ENCODE measurements at regions not wholly inside any gene's neighbourhood (a gene's known extent, or its start where the extent isn't known, plus 50 kb on each side); places are given as distances from the start of the nearest gene placed in this dataset.

GRCh38 chr5:6806668-6807067 lies 93.4 kb downstream of the TENT4A start:
- Mint-ChIP-seq H3K9me3 (peaks cover 0 to 18% (median 7%) of the 10 kb centered on the region in 8 donors), H3K27me3 (peaks cover 13 to 23% of the 10 kb centered on the region in 2 donors), H3K36me3 (peaks cover 0 to 3% of the 10 kb centered on the region in 2 donors), H3K4me3 (no peak overlapping the region), H3K27ac (no peak overlapping the region), H3K4me1 (no peaks in the 10 kb centered on the region)
- no peaks in the 10 kb centered on the region for H3K4me1 ChIP-seq (ENCODE audit: insufficient read depth, low read length)
- no peak for DNase-seq
- intact Hi-C loops (cut with micrococcal nuclease): no loop called here
- H3K27me3 ChIP-seq (ENCODE audit: insufficient read depth, low read length): no peaks in the 10 kb centered on the region
- no peaks in the 10 kb centered on the region for H3K36me3 ChIP-seq (ENCODE audit: insufficient read depth, low read length)
- H3K4me3 ChIP-seq (ENCODE audit: low read length in 2 of 2): no peak overlapping the region
- CTCF ChIA-PET (ENCODE audit: partially characterized antibody): no interaction called here
- no peaks in the 10 kb centered on the region for H3K9me3 ChIP-seq (ENCODE audit: control insufficient read depth in 1 of 2, low read length in 2 of 2)
- no peak overlapping the region for H3K27ac ChIP-seq (ENCODE audit: low read depth, low read length)
- POLR2A ChIA-PET (ENCODE audit: partially characterized antibody): no interaction called here

GRCh38 chr5:6808462-6808861 lies 95.2 kb downstream of the TENT4A start:
- H3K27ac ChIP-seq (ENCODE audit: low read depth, low read length): no peak overlapping the region
- no peaks in the 10 kb centered on the region for H3K4me1 ChIP-seq (ENCODE audit: insufficient read depth, low read length)
- no peak for DNase-seq
- Mint-ChIP-seq H3K4me3 (no peak overlapping the region), H3K36me3 (peaks cover 0 to 3% of the 10 kb centered on the region in 2 donors), H3K9me3 (peaks cover 0 to 18% (median 7%) of the 10 kb centered on the region in 8 donors), H3K27me3 (peaks cover 6 to 12% of the 10 kb centered on the region in 2 donors), H3K27ac (no peak overlapping the region), H3K4me1 (no peaks in the 10 kb centered on the region)
- POLR2A ChIA-PET (ENCODE audit: partially characterized antibody): no interaction called here
- no peaks in the 10 kb centered on the region for H3K36me3 ChIP-seq (ENCODE audit: insufficient read depth, low read length)
- H3K9me3 ChIP-seq (ENCODE audit: control insufficient read depth in 1 of 2, low read length in 2 of 2): no peaks in the 10 kb centered on the region
- intact Hi-C loops (cut with micrococcal nuclease): no loop called here
- no peaks in the 10 kb centered on the region for H3K27me3 ChIP-seq (ENCODE audit: insufficient read depth, low read length)
- no peak overlapping the region for H3K4me3 ChIP-seq (ENCODE audit: low read length in 2 of 2)
- CTCF ChIA-PET (ENCODE audit: partially characterized antibody): no interaction called here

GRCh38 chr5:6810641-6811405 lies 97.6 kb downstream of the TENT4A start:
- H3K27me3 ChIP-seq (ENCODE audit: insufficient read depth, low read length): no peaks in the 10 kb centered on the region
- Mint-ChIP-seq H3K4me1 (no peaks in the 10 kb centered on the region), H3K4me3 (no peak overlapping the region), H3K36me3 (peaks cover 0 to 3% of the 10 kb centered on the region in 2 donors), H3K27ac (no peak overlapping the region), H3K9me3 (peaks cover 0 to 18% (median 7%) of the 10 kb centered on the region in 8 donors), H3K27me3 (peaks cover 0 to 9% of the 10 kb centered on the region in 2 donors)
- intact Hi-C loops (cut with micrococcal nuclease): no loop called here
- H3K27ac ChIP-seq (ENCODE audit: low read depth, low read length): no peak overlapping the region
- no peaks in the 10 kb centered on the region for H3K4me1 ChIP-seq (ENCODE audit: insufficient read depth, low read length)
- DNase-seq: no peak
- ChIA-PET CTCF (ENCODE audit: partially characterized antibody) (no interaction called here), POLR2A (ENCODE audit: partially characterized antibody) (no interaction called here)
- H3K36me3 ChIP-seq (ENCODE audit: insufficient read depth, low read length): no peaks in the 10 kb centered on the region
- H3K4me3 ChIP-seq (ENCODE audit: low read length in 2 of 2): no peak overlapping the region
- H3K9me3 ChIP-seq (ENCODE audit: control insufficient read depth in 1 of 2, low read length in 2 of 2): no peaks in the 10 kb centered on the region

- H3K36me3 Mint-ChIP-seq: no peaks in the 10 kb centered on the region
- intact Hi-C loops (cut with micrococcal nuclease): no loop called here
- DNase-seq: no peak
- no peaks in the 10 kb centered on the region for H3K4me1 ChIP-seq (ENCODE audit: insufficient read depth, low read length)
- no peaks in the 10 kb centered on the region for H3K9me3 ChIP-seq (ENCODE audit: control insufficient read depth in 1 of 2, low read length in 2 of 2)
- H3K4me1 Mint-ChIP-seq: no peaks in the 10 kb centered on the region
- POLR2A ChIA-PET (ENCODE audit: partially characterized antibody): no interaction called here
- CTCF ChIA-PET (ENCODE audit: partially characterized antibody): no interaction called here
- no peaks in the 10 kb centered on the region for H3K36me3 ChIP-seq (ENCODE audit: insufficient read depth, low read length)
- no peak overlapping the region for H3K27ac Mint-ChIP-seq
- H3K27ac ChIP-seq (ENCODE audit: low read depth, low read length): no peak overlapping the region
- H3K9me3 Mint-ChIP-seq: peaks cover 0 to 10% (median under 1%) of the 10 kb centered on the region in 8 donors
- peaks cover 0 to 10% of the 10 kb centered on the region in 2 donors for H3K27me3 Mint-ChIP-seq
- H3K4me3 Mint-ChIP-seq: no peak overlapping the region
- no peak overlapping the region for H3K4me3 ChIP-seq (ENCODE audit: low read length in 2 of 2)
- no peaks in the 10 kb centered on the region for H3K27me3 ChIP-seq (ENCODE audit: insufficient read depth, low read length)
Observed at GRCh38 chr5:6812091-6812490, 98.9 kb downstream of the TENT4A start.

GRCh38 chr5:6812800-6813731 lies 99.8 kb downstream of the TENT4A start:
- Histone ChIP-seq H3K36me3 (ENCODE audit: insufficient read depth, low read length) (no peaks in the 10 kb centered on the region), H3K4me1 (ENCODE audit: insufficient read depth, low read length) (no peaks in the 10 kb centered on the region), H3K27ac (ENCODE audit: low read depth, low read length) (no peak overlapping the region), H3K9me3 (ENCODE audit: control insufficient read depth in 1 of 2, low read length in 2 of 2) (no peaks in the 10 kb centered on the region), H3K4me3 (ENCODE audit: low read length in 2 of 2) (no peak overlapping the region), H3K27me3 (ENCODE audit: insufficient read depth, low read length) (no peaks in the 10 kb centered on the region)
- Mint-ChIP-seq H3K4me1 (no peaks in the 10 kb centered on the region), H3K27ac (no peak overlapping the region), H3K9me3 (peaks cover 0 to 1% (median 0%) of the 10 kb centered on the region in 8 donors), H3K36me3 (no peaks in the 10 kb centered on the region), H3K4me3 (no peak overlapping the region), H3K27me3 (peaks cover 3 to 16% of the 10 kb centered on the region in 2 donors)
- intact Hi-C loops (cut with micrococcal nuclease): no loop called here
- DNase-seq: no peak
- CTCF ChIA-PET (ENCODE audit: partially characterized antibody): no interaction called here
- POLR2A ChIA-PET (ENCODE audit: partially characterized antibody): no interaction called here

GRCh38 chr5:6814816-6815215 lies 101.6 kb downstream of the TENT4A start:
- no peaks in the 10 kb centered on the region for H3K36me3 Mint-ChIP-seq
- H3K27me3 Mint-ChIP-seq: peaks cover 16 to 27% of the 10 kb centered on the region in 2 donors
- no peak for DNase-seq
- H3K27ac Mint-ChIP-seq: no peak overlapping the region
- intact Hi-C loops (cut with micrococcal nuclease): no loop called here
- Histone ChIP-seq H3K27ac (ENCODE audit: low read depth, low read length) (no peak overlapping the region), H3K36me3 (ENCODE audit: insufficient read depth, low read length) (no peaks in the 10 kb centered on the region), H3K4me1 (ENCODE audit: insufficient read depth, low read length) (no peaks in the 10 kb centered on the region), H3K27me3 (ENCODE audit: insufficient read depth, low read length) (no peaks in the 10 kb centered on the region), H3K4me3 (ENCODE audit: low read length in 2 of 2) (no peak overlapping the region), H3K9me3 (ENCODE audit: control insufficient read depth in 1 of 2, low read length in 2 of 2) (no peaks in the 10 kb centered on the region)
- ChIA-PET POLR2A (ENCODE audit: partially characterized antibody) (no interaction called here), CTCF (ENCODE audit: partially characterized antibody) (no interaction called here)
- peaks cover 0 to 7% (median 0%) of the 10 kb centered on the region in 8 donors for H3K9me3 Mint-ChIP-seq
- H3K4me1 Mint-ChIP-seq: no peaks in the 10 kb centered on the region
- H3K4me3 Mint-ChIP-seq: no peak overlapping the region
